GM21367 (cell line): ENCODE measurements at regions not wholly inside any gene's neighbourhood (a gene's known extent, or its start where the extent isn't known, plus 50 kb on each side); places are given as distances from the start of the nearest gene placed in this dataset.

Experiments used
- ATAC-seq: cut with Tn5 transposase; IDR thresholded peaks from one replicate; pipeline ENCODE4 v1.9.1; 2021; ENCODE audit not compliant: unreplicated experiment

- ATAC-seq: no peak
These were observed 76.5 kb upstream of the FGGY start for GRCh38 chr1:59220356-59220755.

- no peak for ATAC-seq
These were observed 73.7 kb upstream of the FGGY start for GRCh38 chr1:59223198-59223597.

- ATAC-seq: no peak
These were observed 72.8 kb upstream of the FGGY start for GRCh38 chr1:59223989-59224634.

GRCh38 chr1:59225594-59226316 lies 71.1 kb upstream of the FGGY start:
- no peak for ATAC-seq

GRCh38 chr1:59229138-59229537 lies 67.8 kb upstream of the FGGY start:
- no peak for ATAC-seq

GRCh38 chr1:59230622-59231021 lies 66.3 kb upstream of the FGGY start:
- no peak for ATAC-seq

- no peak for ATAC-seq
These were observed 64.7 kb upstream of the FGGY start for GRCh38 chr1:59232216-59232615.

- no peak for ATAC-seq
These were observed 63.5 kb upstream of the FGGY start for GRCh38 chr1:59233444-59233843.

- ATAC-seq: no peak
These were observed 60.0 kb upstream of the FGGY start for GRCh38 chr1:59236721-59237545.

GRCh38 chr1:59237900-59238299 lies 59.0 kb upstream of the FGGY start:
- ATAC-seq: no peak

GRCh38 chr1:59238333-59238934 lies 58.5 kb upstream of the FGGY start:
- ATAC-seq: no peak

- no peak for ATAC-seq
These were observed 57.9 kb upstream of the FGGY start for GRCh38 chr1:59238993-59239392.

- no peak for ATAC-seq
These were observed 55.0 kb upstream of the FGGY start for GRCh38 chr1:59241909-59242308.

GRCh38 chr1:59242370-59242769 lies 54.5 kb upstream of the FGGY start:
- no peak for ATAC-seq

GRCh38 chr1:59243550-59243949 lies 53.3 kb upstream of the FGGY start:
- ATAC-seq: no peak

GRCh38 chr1:59243978-59244377 lies 52.9 kb upstream of the FGGY start:
- ATAC-seq: no peak

- no peak for ATAC-seq
These were observed 52.0 kb upstream of the FGGY start for GRCh38 chr1:59244891-59245290.
